ENCODE measurements at regions not wholly inside any gene's neighbourhood (a gene's known extent, or its start where the extent isn't known, plus 50 kb on each side); places are given as distances from the start of the nearest gene placed in this dataset.

- H3K4me3 ChIP-seq (ENCODE audit: insufficient read depth, low read length, poor library complexity, severe bottlenecking): no peak overlapping the region
- no peaks in the 10 kb centered on the region for H3K9me2 ChIP-seq (replicated peaks; ENCODE audit: insufficient read depth, low read length)
- H3F3A ChIP-seq (ENCODE audit: insufficient read depth): no peaks in the 10 kb centered on the region
- no peaks in the 10 kb centered on the region for H3K9me3 ChIP-seq (ENCODE audit: insufficient read depth, low read length)
- H3K4me2 ChIP-seq (ENCODE audit: low read depth, low read length, poor library complexity, severe bottlenecking): no peak overlapping the region
- no peak overlapping the region for H3K27ac ChIP-seq (ENCODE audit: low read depth, low read length)
- no peaks in the 10 kb centered on the region for H3K27me3 ChIP-seq (ENCODE audit: low read length)
- H4K20me1 ChIP-seq (ENCODE audit: low read depth, low read length): no peaks in the 10 kb centered on the region
- no peaks in the 10 kb centered on the region for H3K79me2 ChIP-seq (ENCODE audit: insufficient read depth, low read length)
- TF ChIP-seq EZH2phosphoT487 (conservative IDR thresholded peaks at IDR 0.05; ENCODE audit: low read length) (no peak), CTCF (IDR thresholded peaks at IDR 0.05; ENCODE audit: insufficient read depth, low read length, poor library complexity, severe bottlenecking) (no peak)
- H3K9ac ChIP-seq (ENCODE audit: low read length): no peak overlapping the region
- H3K36me3 ChIP-seq (ENCODE audit: low read length): no peaks in the 10 kb centered on the region
- H2AFZ ChIP-seq (ENCODE audit: low read depth, low read length, severe bottlenecking): no peak overlapping the region
These were observed 266.7 kb downstream of the SOX9 start for GRCh38 chr17:72387487-72387886.

GRCh38 chr17:72387969-72388368, 267.1 kb downstream of the SOX9 start:
- H3K27ac ChIP-seq (ENCODE audit: low read depth, low read length): no peak overlapping the region

GRCh38 chr17:72388765-72389473, 268.1 kb downstream of the SOX9 start:
- H3K9me2 ChIP-seq (replicated peaks; ENCODE audit: insufficient read depth, low read length): no peaks in the 10 kb centered on the region
- TF ChIP-seq EZH2phosphoT487 (conservative IDR thresholded peaks at IDR 0.05; ENCODE audit: low read length) (no peak), CTCF (IDR thresholded peaks at IDR 0.05; ENCODE audit: insufficient read depth, low read length, poor library complexity, severe bottlenecking) (no peak)
- no peak overlapping the region for H2AFZ ChIP-seq (ENCODE audit: low read depth, low read length, severe bottlenecking)
- no peak overlapping the region for H3K4me3 ChIP-seq (ENCODE audit: insufficient read depth, low read length, poor library complexity, severe bottlenecking)
- H3K79me2 ChIP-seq (ENCODE audit: insufficient read depth, low read length): no peaks in the 10 kb centered on the region
- H3K27ac ChIP-seq (ENCODE audit: low read depth, low read length): no peak overlapping the region
- H3K4me2 ChIP-seq (ENCODE audit: low read depth, low read length, poor library complexity, severe bottlenecking): no peak overlapping the region
- no peaks in the 10 kb centered on the region for H3K27me3 ChIP-seq (ENCODE audit: low read length)
- no peak overlapping the region for H3K9ac ChIP-seq (ENCODE audit: low read length)
- H3K36me3 ChIP-seq (ENCODE audit: low read length): no peaks in the 10 kb centered on the region
- no peaks in the 10 kb centered on the region for H4K20me1 ChIP-seq (ENCODE audit: low read depth, low read length)
- H3F3A ChIP-seq (ENCODE audit: insufficient read depth): no peaks in the 10 kb centered on the region
- no peaks in the 10 kb centered on the region for H3K9me3 ChIP-seq (ENCODE audit: insufficient read depth, low read length)

More at GRCh38 chr17:72387969-72388368, 267.1 kb downstream of the SOX9 start:
- no peaks in the 10 kb centered on the region for H3K36me3 ChIP-seq (ENCODE audit: low read length)
- no peaks in the 10 kb centered on the region for H3K9me2 ChIP-seq (replicated peaks; ENCODE audit: insufficient read depth, low read length)
- H2AFZ ChIP-seq (ENCODE audit: low read depth, low read length, severe bottlenecking): no peak overlapping the region
- H3F3A ChIP-seq (ENCODE audit: insufficient read depth): no peaks in the 10 kb centered on the region
- H3K4me2 ChIP-seq (ENCODE audit: low read depth, low read length, poor library complexity, severe bottlenecking): no peak overlapping the region
- no peaks in the 10 kb centered on the region for H4K20me1 ChIP-seq (ENCODE audit: low read depth, low read length)
- H3K79me2 ChIP-seq (ENCODE audit: insufficient read depth, low read length): no peaks in the 10 kb centered on the region
- H3K9me3 ChIP-seq (ENCODE audit: insufficient read depth, low read length): no peaks in the 10 kb centered on the region
- no peak overlapping the region for H3K9ac ChIP-seq (ENCODE audit: low read length)
- no peaks in the 10 kb centered on the region for H3K27me3 ChIP-seq (ENCODE audit: low read length)
- TF ChIP-seq CTCF (IDR thresholded peaks at IDR 0.05; ENCODE audit: insufficient read depth, low read length, poor library complexity, severe bottlenecking) (no peak), EZH2phosphoT487 (conservative IDR thresholded peaks at IDR 0.05; ENCODE audit: low read length) (no peak)
- H3K4me3 ChIP-seq (ENCODE audit: insufficient read depth, low read length, poor library complexity, severe bottlenecking): no peak overlapping the region
